ENCODE measurements at regions not wholly inside any gene's neighbourhood (a gene's known extent, or its start where the extent isn't known, plus 50 kb on each side); places are given as distances from the start of the nearest gene placed in this dataset.
"Not testable (repeated sequence)": the region's sequence is repeated elsewhere in the genome, so short reads cannot be mapped to it uniquely, and the experiment has no call there.

DNA sequence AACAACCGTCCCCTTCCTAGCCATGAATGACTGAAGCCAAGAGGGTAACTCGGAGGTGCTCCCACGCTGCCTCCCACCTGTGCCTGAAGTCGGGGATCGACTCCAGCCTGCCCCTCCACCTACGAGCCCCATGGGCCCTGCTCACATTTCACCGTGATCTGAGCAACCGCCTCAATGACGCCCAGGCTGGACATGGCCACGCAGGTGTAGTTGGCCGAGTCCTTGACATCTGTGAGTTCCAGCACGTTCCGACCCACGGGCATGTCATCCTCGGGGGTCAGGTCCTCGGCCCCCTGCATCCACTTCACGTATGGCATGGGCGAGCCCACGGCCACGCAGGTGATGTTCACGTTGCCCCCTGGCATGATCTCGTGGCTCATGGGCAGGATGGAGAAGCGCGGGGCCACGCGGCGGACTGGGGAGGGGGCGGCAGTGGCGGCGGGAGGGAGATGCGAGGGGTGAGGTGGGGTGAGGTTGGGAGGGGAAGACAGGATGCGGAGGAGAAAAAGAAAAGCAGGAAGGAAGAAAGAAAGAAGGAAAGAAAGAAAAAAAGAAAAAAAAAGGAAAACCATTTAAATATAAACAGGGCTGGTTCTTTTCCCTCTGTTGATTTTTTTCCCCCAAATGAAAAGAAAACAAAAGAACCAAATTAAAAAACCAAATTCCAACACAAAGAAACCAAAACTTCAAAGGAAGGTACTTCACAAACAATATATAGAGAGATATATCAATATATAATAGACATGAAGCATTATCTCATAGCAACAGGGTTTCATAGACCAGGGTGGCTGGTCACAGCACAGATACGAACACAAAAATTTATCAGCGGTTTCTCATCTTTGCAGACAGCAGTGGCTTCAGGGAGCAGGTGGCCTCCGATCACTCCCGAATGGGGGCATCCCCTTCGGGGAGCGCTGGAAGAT, 94.7 kb downstream of the PTPRS start:
- H3K36me3 ChIP-seq (ENCODE audit: control insufficient read depth in 3 of 3, insufficient read depth in 2 of 3, low read depth in 1 of 3, low read length in 3 of 3): peaks cover 0 to 15% (median 0%) of the 10 kb centered on the region in 3 donors
- no peaks in the 10 kb centered on the region for H3K4me1 ChIP-seq (ENCODE audit: control insufficient read depth in 3 of 3, insufficient read depth in 2 of 3, low read depth in 1 of 3, low read length in 2 of 3)
- no peaks in the 10 kb centered on the region for H3K27me3 ChIP-seq (ENCODE audit: control insufficient read depth in 3 of 3, insufficient read depth in 3 of 3, low read length in 3 of 3)
- 88 to 92% (median 91%) methylated on average over 38 of the region's 38 CpGs for WGBS, 3 donors
- no peaks in the 10 kb centered on the region for H3K9me3 ChIP-seq (ENCODE audit: control insufficient read depth in 2 of 2, insufficient read depth in 1 of 2, low read depth in 1 of 2, low read length in 1 of 2)
- FAIRE-seq (no peak), DNase-seq (no peak)
- H3K27ac ChIP-seq (ENCODE audit: low read depth in 1 of 3, low read length in 2 of 3): no peak overlapping the region
- H3K4me3 ChIP-seq (ENCODE audit: low read depth in 1 of 3, low read length in 3 of 3): no peak overlapping the region

DNA sequence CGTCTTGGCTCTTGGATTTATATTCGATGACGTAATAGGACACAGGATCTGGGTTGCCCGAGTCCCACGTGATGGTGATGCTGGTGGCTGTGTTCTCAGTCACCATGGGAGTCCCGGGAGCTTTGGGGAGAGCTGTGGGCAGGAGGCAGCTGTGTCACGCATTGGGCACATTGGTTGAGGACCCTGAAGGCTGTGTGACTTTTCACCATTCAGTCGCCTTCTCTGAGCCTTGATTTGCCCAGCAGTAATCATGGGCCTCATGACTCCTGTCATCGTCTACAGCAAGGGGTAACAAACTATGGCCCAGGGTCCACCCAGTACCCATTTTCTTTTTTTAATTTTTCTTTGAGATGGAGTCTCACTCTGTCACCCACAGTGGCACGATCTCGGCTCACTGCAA, 96.3 kb downstream of the PTPRS start:
- peaks cover 0 to 14% (median 0%) of the 10 kb centered on the region in 3 donors for H3K36me3 ChIP-seq (ENCODE audit: control insufficient read depth in 3 of 3, insufficient read depth in 2 of 3, low read depth in 1 of 3, low read length in 3 of 3)
- DNase-seq: no peak

DNA sequence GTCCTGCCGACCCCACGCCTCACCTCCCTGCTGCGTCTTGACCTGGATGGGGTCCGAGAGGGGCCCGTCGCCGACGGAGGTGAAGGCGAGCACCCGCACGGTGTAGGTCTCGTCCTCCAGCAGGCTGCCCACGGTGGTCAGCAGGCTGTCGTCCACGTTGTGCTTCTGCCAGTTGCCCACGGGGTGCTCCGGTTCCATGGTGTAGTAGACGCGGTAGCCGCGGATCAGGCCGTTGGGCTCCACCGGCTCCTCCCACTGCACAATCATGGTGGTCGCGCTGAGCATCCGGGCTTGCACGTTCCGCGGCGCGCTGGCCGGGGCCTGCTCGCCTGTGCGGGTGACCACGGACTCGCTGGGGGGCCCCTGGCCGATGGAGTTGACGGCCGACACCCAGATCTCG, 96.7 kb downstream of the PTPRS start:
- FAIRE-seq (no peak), DNase-seq (no peak)
- Histone ChIP-seq H3K9me3 (ENCODE audit: control insufficient read depth in 2 of 2, insufficient read depth in 1 of 2, low read depth in 1 of 2, low read length in 1 of 2) (no peaks in the 10 kb centered on the region), H3K36me3 (ENCODE audit: control insufficient read depth in 3 of 3, insufficient read depth in 2 of 3, low read depth in 1 of 3, low read length in 3 of 3) (peaks cover 0 to 14% (median 0%) of the 10 kb centered on the region in 3 donors), H3K27me3 (ENCODE audit: control insufficient read depth in 3 of 3, insufficient read depth in 3 of 3, low read length in 3 of 3) (no peaks in the 10 kb centered on the region), H3K4me1 (ENCODE audit: control insufficient read depth in 3 of 3, insufficient read depth in 2 of 3, low read depth in 1 of 3, low read length in 2 of 3) (no peaks in the 10 kb centered on the region), H3K4me3 (ENCODE audit: low read depth in 1 of 3, low read length in 3 of 3) (no peak overlapping the region), H3K27ac (ENCODE audit: low read depth in 1 of 3, low read length in 2 of 3) (no peak overlapping the region)
- 96 to 97% (median 97%) methylated on average over 37 to 40 of the region's 40 CpGs for WGBS, 3 donors

More for the DNA sequence above, 96.3 kb downstream of the PTPRS start:
- WGBS, 3 donors: 92 to 95% (median 93%) methylated on average over 11 of the region's 11 CpGs
- no peaks in the 10 kb centered on the region for H3K27me3 ChIP-seq (ENCODE audit: control insufficient read depth in 3 of 3, insufficient read depth in 3 of 3, low read length in 3 of 3)
- no peak for FAIRE-seq
- no peaks in the 10 kb centered on the region for H3K4me1 ChIP-seq (ENCODE audit: control insufficient read depth in 3 of 3, insufficient read depth in 2 of 3, low read depth in 1 of 3, low read length in 2 of 3)
- H3K27ac ChIP-seq (ENCODE audit: low read depth in 1 of 3, low read length in 2 of 3): no peak overlapping the region
- H3K4me3 ChIP-seq (ENCODE audit: low read depth in 1 of 3, low read length in 3 of 3): no peak overlapping the region
- H3K9me3 ChIP-seq (ENCODE audit: control insufficient read depth in 2 of 2, insufficient read depth in 1 of 2, low read depth in 1 of 2, low read length in 1 of 2): no peaks in the 10 kb centered on the region

DNA sequence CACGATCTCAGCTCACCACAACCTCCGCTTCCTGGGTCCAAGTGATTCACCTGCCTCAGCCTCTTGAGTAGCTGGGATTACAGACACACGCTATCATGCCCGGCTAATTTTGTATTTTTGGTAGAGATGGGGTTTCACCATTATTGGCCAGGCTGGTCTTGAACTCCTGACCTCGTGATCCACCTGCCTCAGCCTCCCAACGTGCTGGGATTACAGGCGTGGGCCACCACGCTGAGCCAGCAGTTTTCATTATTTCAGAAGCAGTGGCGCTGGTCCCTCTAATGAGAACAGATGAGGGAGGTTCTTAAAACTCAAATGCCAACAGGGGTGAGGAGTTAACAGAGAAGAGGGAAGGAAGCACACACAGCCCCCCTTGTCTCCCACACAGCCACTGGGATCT, 98.7 kb downstream of the PTPRS start:
- not testable (repeated sequence) for DNase-seq; H3K9me3 ChIP-seq (ENCODE audit: control insufficient read depth in 2 of 2, insufficient read depth in 1 of 2, low read depth in 1 of 2, low read length in 1 of 2); FAIRE-seq; H3K27ac ChIP-seq (ENCODE audit: low read depth in 1 of 3, low read length in 2 of 3); H3K27me3 ChIP-seq (ENCODE audit: control insufficient read depth in 3 of 3, insufficient read depth in 3 of 3, low read length in 3 of 3); H3K4me3 ChIP-seq (ENCODE audit: low read depth in 1 of 3, low read length in 3 of 3); H3K4me1 ChIP-seq (ENCODE audit: control insufficient read depth in 3 of 3, insufficient read depth in 2 of 3, low read depth in 1 of 3, low read length in 2 of 3)
- peaks cover 0 to 24% (median 0%) of the 10 kb centered on the region in 3 donors for H3K36me3 ChIP-seq (ENCODE audit: control insufficient read depth in 3 of 3, insufficient read depth in 2 of 3, low read depth in 1 of 3, low read length in 3 of 3)
- WGBS, 3 donors: 80 to 88% (median 82%) methylated on average over 9 of the region's 9 CpGs

DNA sequence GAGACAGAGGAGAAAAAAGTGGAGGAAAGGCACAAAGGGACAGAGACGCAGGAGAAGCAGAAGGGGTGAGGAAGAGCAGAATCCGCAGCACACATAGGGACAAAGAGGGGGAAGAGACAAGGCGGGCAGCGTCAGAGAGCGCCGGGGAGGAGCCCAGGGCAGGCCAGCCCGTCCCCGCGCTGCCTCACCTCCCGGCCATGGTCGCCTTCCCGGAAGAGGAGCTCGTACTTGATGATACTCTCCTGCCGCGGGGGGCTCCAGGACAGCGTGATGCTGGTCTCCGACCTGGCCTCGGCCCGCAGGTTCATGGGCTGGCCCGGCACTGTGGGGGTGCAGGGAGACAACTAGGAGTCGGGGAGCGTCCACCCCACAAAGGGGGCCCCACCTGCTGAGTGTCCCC, 100.6 kb downstream of the PTPRS start:
- WGBS, 3 donors: 86 to 94% (median 93%) methylated on average over 21 to 22 of the region's 22 CpGs
- Histone ChIP-seq H3K36me3 (ENCODE audit: control insufficient read depth in 3 of 3, insufficient read depth in 2 of 3, low read depth in 1 of 3, low read length in 3 of 3) (peaks cover 0 to 22% (median 0%) of the 10 kb centered on the region in 3 donors), H3K4me1 (ENCODE audit: control insufficient read depth in 3 of 3, insufficient read depth in 2 of 3, low read depth in 1 of 3, low read length in 2 of 3) (no peaks in the 10 kb centered on the region), H3K4me3 (ENCODE audit: low read depth in 1 of 3, low read length in 3 of 3) (no peak overlapping the region), H3K27me3 (ENCODE audit: control insufficient read depth in 3 of 3, insufficient read depth in 3 of 3, low read length in 3 of 3) (no peaks in the 10 kb centered on the region), H3K27ac (ENCODE audit: low read depth in 1 of 3, low read length in 2 of 3) (no peak overlapping the region), H3K9me3 (ENCODE audit: control insufficient read depth in 2 of 2, insufficient read depth in 1 of 2, low read depth in 1 of 2, low read length in 1 of 2) (no peaks in the 10 kb centered on the region)
- DNase-seq (no peak), FAIRE-seq (no peak)

DNA sequence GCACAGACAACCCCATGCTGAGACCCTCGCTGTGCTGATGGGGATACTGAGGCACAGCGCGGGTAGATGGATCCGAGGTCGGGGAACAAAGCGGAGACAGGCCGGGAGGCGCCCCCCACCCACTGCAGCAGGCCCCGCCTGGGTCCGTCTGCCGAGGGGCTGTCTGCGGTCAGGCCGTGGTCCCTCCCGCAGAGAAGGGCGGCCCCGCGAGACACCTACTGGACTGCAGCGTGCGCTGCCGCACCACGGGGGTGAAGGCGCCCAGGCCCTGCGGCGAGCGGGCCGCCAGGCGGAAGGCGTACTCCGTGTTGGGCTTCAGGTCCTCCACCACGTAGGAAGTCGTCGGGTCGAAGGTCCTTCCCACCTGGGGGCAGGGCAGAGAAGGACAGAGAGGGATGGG, 101.9 kb downstream of the PTPRS start:
- H3K36me3 ChIP-seq (ENCODE audit: control insufficient read depth in 3 of 3, insufficient read depth in 2 of 3, low read depth in 1 of 3, low read length in 3 of 3): peaks cover 0 to 18% (median 0%) of the 10 kb centered on the region in 3 donors
- WGBS, 3 donors: 88 to 93% (median 90%) methylated on average over 33 of the region's 33 CpGs
- no peak for FAIRE-seq

DNA sequence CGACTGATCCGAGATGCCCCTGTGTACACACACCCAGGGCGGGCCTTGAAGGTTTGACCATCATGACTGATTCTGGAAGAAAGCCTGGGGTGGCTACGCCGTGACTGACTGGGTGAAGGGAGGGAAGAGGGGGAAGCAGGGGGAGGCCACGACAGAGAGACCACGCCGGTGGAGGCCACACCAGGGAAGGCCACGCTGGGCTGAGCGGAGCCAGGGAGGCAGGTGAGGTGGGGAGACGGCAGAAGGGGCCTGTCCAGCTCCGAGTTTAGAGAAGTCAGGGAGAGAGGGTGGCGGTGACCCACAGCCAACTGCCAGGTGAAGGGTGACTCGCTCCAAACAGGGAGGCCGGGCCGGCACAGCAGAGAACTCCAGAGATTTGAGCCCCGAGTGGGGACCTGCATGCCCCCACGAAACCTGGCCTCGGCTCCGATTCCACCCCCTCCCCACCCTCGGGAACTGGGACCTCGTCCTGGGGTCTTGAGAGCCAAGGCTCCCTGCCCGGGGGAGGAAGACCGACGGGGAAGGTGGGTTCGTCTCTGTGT, 102.6 kb downstream of the PTPRS start:
- WGBS, 3 donors: 92 to 95% (median 94%) methylated on average over 24 to 26 of the region's 26 CpGs
- Histone ChIP-seq H3K27ac (ENCODE audit: low read depth in 1 of 3, low read length in 2 of 3) (no peak overlapping the region), H3K27me3 (ENCODE audit: control insufficient read depth in 3 of 3, insufficient read depth in 3 of 3, low read length in 3 of 3) (no peaks in the 10 kb centered on the region), H3K4me1 (ENCODE audit: control insufficient read depth in 3 of 3, insufficient read depth in 2 of 3, low read depth in 1 of 3, low read length in 2 of 3) (no peaks in the 10 kb centered on the region), H3K4me3 (ENCODE audit: low read depth in 1 of 3, low read length in 3 of 3) (no peak overlapping the region), H3K9me3 (ENCODE audit: control insufficient read depth in 2 of 2, insufficient read depth in 1 of 2, low read depth in 1 of 2, low read length in 1 of 2) (no peaks in the 10 kb centered on the region), H3K36me3 (ENCODE audit: control insufficient read depth in 3 of 3, insufficient read depth in 2 of 3, low read depth in 1 of 3, low read length in 3 of 3) (peaks cover 0 to 17% (median 0%) of the 10 kb centered on the region in 3 donors)
- no peak for FAIRE-seq
- no peak for DNase-seq

More for the DNA sequence above, 101.9 kb downstream of the PTPRS start:
- Histone ChIP-seq H3K4me3 (ENCODE audit: low read depth in 1 of 3, low read length in 3 of 3) (no peak overlapping the region), H3K9me3 (ENCODE audit: control insufficient read depth in 2 of 2, insufficient read depth in 1 of 2, low read depth in 1 of 2, low read length in 1 of 2) (no peaks in the 10 kb centered on the region), H3K27me3 (ENCODE audit: control insufficient read depth in 3 of 3, insufficient read depth in 3 of 3, low read length in 3 of 3) (no peaks in the 10 kb centered on the region), H3K4me1 (ENCODE audit: control insufficient read depth in 3 of 3, insufficient read depth in 2 of 3, low read depth in 1 of 3, low read length in 2 of 3) (no peaks in the 10 kb centered on the region), H3K27ac (ENCODE audit: low read depth in 1 of 3, low read length in 2 of 3) (no peak overlapping the region)
- DNase-seq: no peak

DNA sequence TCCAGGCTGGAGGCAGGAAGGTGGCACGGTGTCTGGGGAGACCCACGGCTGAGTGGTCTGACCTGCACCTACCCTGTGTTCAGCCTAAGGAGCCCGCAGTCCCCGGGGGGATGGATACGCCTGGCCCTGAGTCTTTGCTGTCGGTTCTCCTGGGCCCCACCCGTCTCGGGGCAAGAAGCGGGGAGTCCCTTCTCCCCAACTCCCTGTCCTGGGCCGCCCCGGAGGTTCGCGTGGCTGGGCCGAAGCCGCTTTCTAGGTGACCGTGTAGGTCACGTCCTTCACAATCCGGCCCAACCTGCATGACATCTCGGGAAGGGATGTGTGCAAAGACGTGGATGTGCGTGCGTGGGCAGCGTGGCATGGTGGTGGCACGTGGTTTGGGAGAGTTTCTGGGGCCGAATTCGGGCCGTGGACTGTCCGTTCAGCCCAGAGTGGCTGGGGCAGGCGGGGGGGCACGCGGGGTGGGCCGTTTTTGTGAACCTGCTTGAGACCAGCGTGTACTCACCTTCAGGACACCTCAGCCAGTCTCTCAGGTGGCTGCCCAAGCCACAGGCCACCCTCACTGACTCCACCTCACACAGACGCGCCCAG, 103.3 kb downstream of the PTPRS start:
- 94 to 95% (median 95%) methylated on average over 28 to 35 of the region's 35 CpGs for WGBS, 3 donors
- no peak for DNase-seq
- no peaks in the 10 kb centered on the region for H3K9me3 ChIP-seq (ENCODE audit: control insufficient read depth in 2 of 2, insufficient read depth in 1 of 2, low read depth in 1 of 2, low read length in 1 of 2)
- H3K4me3 ChIP-seq (ENCODE audit: low read depth in 1 of 3, low read length in 3 of 3): no peak overlapping the region
- no peak overlapping the region for H3K27ac ChIP-seq (ENCODE audit: low read depth in 1 of 3, low read length in 2 of 3)
- H3K36me3 ChIP-seq (ENCODE audit: control insufficient read depth in 3 of 3, insufficient read depth in 2 of 3, low read depth in 1 of 3, low read length in 3 of 3): peaks cover 0 to 17% (median 0%) of the 10 kb centered on the region in 3 donors
- H3K4me1 ChIP-seq (ENCODE audit: control insufficient read depth in 3 of 3, insufficient read depth in 2 of 3, low read depth in 1 of 3, low read length in 2 of 3): no peaks in the 10 kb centered on the region
- no peaks in the 10 kb centered on the region for H3K27me3 ChIP-seq (ENCODE audit: control insufficient read depth in 3 of 3, insufficient read depth in 3 of 3, low read length in 3 of 3)
- no peak for FAIRE-seq
